HCT116 (cell line): ENCODE measurements at regions not wholly inside any gene's neighbourhood (a gene's known extent, or its start where the extent isn't known, plus 50 kb on each side); places are given as distances from the start of the nearest gene placed in this dataset.

Source experiments
- CEBPB ChIP-seq: IDR thresholded peaks from 2 replicates; pipeline ENCODE4 v1.6.1; 2012; ENCODE audit warnings: low read depth
- CTCF ChIP-seq, 3 experiments: fragments of 200-600 bp in 1 of 3; sonication (generic) in 1 of 3; IDR thresholded peaks in 2 of 3; conservative IDR thresholded peaks in 1 of 3; 2 replicates each; pipeline ENCODE4 v1.5.1; 2012 to 2017; ENCODE audit warnings: low read depth in 2 of 3, low read length in 2 of 3, antibody characterized with exemption in 1 of 3, borderline replicate concordance in 1 of 3, control low read depth in 1 of 3, mild to moderate bottlenecking in 1 of 3, mixed read lengths in 1 of 3, mixed run types in 1 of 3, moderate library complexity in 1 of 3; ENCODE audit not compliant: insufficient read depth in 1 of 3
- EGR1 ChIP-seq: IDR thresholded peaks from 2 replicates; pipeline ENCODE4 v1.6.1; 2012; ENCODE audit warnings: low read depth
- EZH2 ChIP-seq: fragments of 200-600 bp; sonication (generic); IDR thresholded peaks from 2 replicates; pipeline ENCODE4 v1.6.1; 2017; ENCODE audit warnings: antibody characterized with exemption, mixed run types
- EZH2phosphoT487 ChIP-seq: fragments of 200-600 bp; IDR thresholded peaks from 2 replicates; pipeline ENCODE4 v1.6.1; 2018; ENCODE audit warnings: antibody characterized with exemption, borderline replicate concordance
- JUND ChIP-seq: IDR thresholded peaks from 2 replicates; pipeline ENCODE4 v1.6.1; 2012
- MAX ChIP-seq: IDR thresholded peaks from 2 replicates; pipeline ENCODE4 v1.6.1; 2012
- POLR2A ChIP-seq: IDR thresholded peaks from 2 replicates; pipeline ENCODE4 v1.7.0; 2011; ENCODE audit warnings: borderline replicate concordance; ENCODE audit not compliant: insufficient read depth, insufficient read length; ENCODE audit errors: extremely low read depth
- POLR2AphosphoS5 ChIP-seq: IDR thresholded peaks from 2 replicates; pipeline ENCODE4 v1.6.1; 2011; ENCODE audit warnings: mild to moderate bottlenecking, low read depth, low read length, moderate library complexity
- REST ChIP-seq: IDR thresholded peaks from 2 replicates; pipeline ENCODE4 v1.6.1; 2012; ENCODE audit warnings: low read depth
- SIN3A ChIP-seq: IDR thresholded peaks from 2 replicates; pipeline ENCODE4 v1.6.1; 2012; ENCODE audit warnings: low read depth
- YY1 ChIP-seq: IDR thresholded peaks from 2 replicates; pipeline ENCODE4 v1.6.1; 2011; ENCODE audit warnings: low read length, low read depth, moderate library complexity, mild to moderate bottlenecking; ENCODE audit not compliant: insufficient replicate concordance; ENCODE audit errors: extremely low read depth
- ZFX ChIP-seq: fragments of 450-650 bp; IDR thresholded peaks from 2 replicates; pipeline ENCODE4 v1.6.1; 2017

- TF ChIP-seq POLR2AphosphoS5, result no peak
- no peak for TF ChIP-seq REST
- TF ChIP-seq EZH2phosphoT487, result no peak
- TF ChIP-seq CTCF (IDR thresholded peaks at IDR 0.05 in 2 of 3, conservative IDR thresholded peaks at IDR 0.05 in 1 of 3; ENCODE audit: borderline replicate concordance in 1 of 3, insufficient read depth in 1 of 3, low read depth in 2 of 3, low read length in 2 of 3), result no peak
- TF ChIP-seq POLR2A, result no peak
- TF ChIP-seq CEBPB, result no peak
- no peak for TF ChIP-seq JUND
- no peak for TF ChIP-seq EZH2
- TF ChIP-seq EGR1, result no peak
- TF ChIP-seq MAX, result no peak
- no peak for TF ChIP-seq ZFX
- TF ChIP-seq SIN3A, result no peak
- TF ChIP-seq YY1, result no peak
Observed at GRCh38 chr5:116750631-116751580, 176.3 kb upstream of the SEMA6A start.
